ENCODE measurements at regions not wholly inside any gene's neighbourhood (a gene's known extent, or its start where the extent isn't known, plus 50 kb on each side); places are given as distances from the start of the nearest gene placed in this dataset.

DNA sequence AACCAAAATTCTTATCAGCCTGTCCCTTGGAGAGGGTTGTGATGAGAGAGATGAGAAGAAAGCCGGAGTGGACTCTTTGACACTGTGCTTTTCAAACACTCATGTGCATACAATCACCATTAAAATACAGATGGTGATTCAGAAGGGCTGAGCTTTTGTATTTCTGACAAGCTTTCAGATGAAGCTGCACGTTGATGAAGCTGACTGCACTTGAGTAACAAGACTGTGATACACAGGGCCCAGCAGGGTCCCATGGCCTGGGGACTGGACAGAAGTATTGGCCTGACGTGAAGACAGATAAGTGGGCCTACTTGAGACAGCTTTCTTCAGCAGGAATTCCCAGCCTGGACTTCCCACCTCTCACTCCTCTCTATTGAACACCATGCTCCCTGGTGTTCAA lies 258.2 kb downstream of the CHRM3 start:
- no peak for TF ChIP-seq POLR2AphosphoS5 (IDR thresholded peaks at IDR 0.05)
- no peak for TF ChIP-seq POLR2A (IDR thresholded peaks at IDR 0.05)
